GM12878 (cell line): ENCODE measurements at regions not wholly inside any gene's neighbourhood (a gene's known extent, or its start where the extent isn't known, plus 50 kb on each side); places are given as distances from the start of the nearest gene placed in this dataset.

ENCODE experiments used
- ATAC-seq: fragments of 200-7000 bp; cut with Tn5 transposase; 3 replicates; pipeline ENCODE4 v1.9.1; 2020; ENCODE audit warnings: mild to moderate bottlenecking, moderate library complexity
- BruUV-seq: library from RNA; stranded (reverse); fragments of 400-500 nt; replicated peaks from 2 replicates; lab custom pipeline; 2021; lab: Mats Ljungman, UMichigan
- CTCF ChIA-PET: fragments of 300-600 bp; sonication (Branson Sonifier 250); formaldehyde crosslinking; extraction: SDS; loops from one replicate; lab custom pipeline; 2021; ENCODE audit warnings: inconsistent platforms; lab: Yijun Ruan, JAX
- POLR2A ChIA-PET: fragments of 350-600 bp; formaldehyde crosslinking; extraction: SDS; loops from one replicate; lab custom pipeline; 2021; ENCODE audit warnings: inconsistent platforms; lab: Charles Lee
- RAD21 ChIA-PET: fragments of 300-600 bp; sonication (Branson Sonifier 250); formaldehyde crosslinking; loops from one replicate; lab custom pipeline; 2023; ENCODE audit warnings: antibody characterized with exemption; ENCODE audit not compliant: unreplicated experiment; lab: Charles Lee
- SMC1A ChIA-PET: fragments of 300-600 bp; sonication (Branson Sonifier 250); formaldehyde crosslinking; loops from one replicate; lab custom pipeline; 2023; ENCODE audit not compliant: unreplicated experiment, uncharacterized antibody; lab: Charles Lee
- DNase-seq: peaks from one replicate; pipeline ENCODE4 v3.0.0-alpha.2; 2011; ENCODE audit warnings: low read depth, low spot score
- FAIRE-seq: peaks from 3 replicates; lab custom pipeline; 2011; peaks lifted over from hg19 to GRCh38; lab: Jason Lieb, UNC
- H2AFZ ChIP-seq: 2 replicates; pipeline ENCODE4 v1.6.0; 2011; ENCODE audit warnings: low read depth, low read length, control low read depth; ENCODE audit not compliant: control insufficient read depth
- H3K27ac ChIP-seq: 2 replicates; pipeline ENCODE4 v1.5.1; 2011; ENCODE audit warnings: control low read depth; ENCODE audit not compliant: control insufficient read depth, insufficient read depth
- H3K27me3 ChIP-seq, 2 experiments: replicated peaks in 1 of 2; 2 replicates each; pipeline versions ENCODE4 v1.6.0 to v1.6.1; 2011; ENCODE audit warnings: low read length in 1 of 2; ENCODE audit not compliant: control insufficient read depth in 2 of 2, insufficient read depth in 2 of 2
- H3K36me3 ChIP-seq, 2 experiments: 2 replicates each; pipeline ENCODE4 v1.5.1; 2011; ENCODE audit warnings: low read length in 1 of 2; ENCODE audit not compliant: control insufficient read depth in 2 of 2, insufficient read depth in 2 of 2
- H3K4me1 ChIP-seq: 2 replicates; pipeline ENCODE4 v1.6.1; 2011; ENCODE audit warnings: mild to moderate bottlenecking, low read length, moderate library complexity, mixed read lengths; ENCODE audit not compliant: control insufficient read depth, insufficient read depth
- H3K4me2 ChIP-seq: 2 replicates; pipeline ENCODE4 v1.6.0; 2011; ENCODE audit warnings: control low read depth; ENCODE audit not compliant: control insufficient read depth, insufficient read depth
- H3K4me3 ChIP-seq: fragments of 200-600 bp; sonication (generic); 2 replicates; pipeline ENCODE4 v1.5.1; 2016
- H3K79me2 ChIP-seq: 2 replicates; pipeline ENCODE4 v1.6.0; 2011; ENCODE audit warnings: low read length; ENCODE audit not compliant: control insufficient read depth, insufficient read depth
- H3K9ac ChIP-seq: 2 replicates; pipeline ENCODE4 v1.8.0; 2011; ENCODE audit warnings: low read length, control low read depth, mixed read lengths; ENCODE audit not compliant: control insufficient read depth, insufficient read depth
- H3K9me3 ChIP-seq: replicated peaks from 3 replicates; pipeline ENCODE4 v1.5.1; 2011; ENCODE audit warnings: mild to moderate bottlenecking, low read length; ENCODE audit not compliant: control insufficient read depth, insufficient read depth
- H4K20me1 ChIP-seq: 2 replicates; pipeline ENCODE4 v1.6.0; 2011; ENCODE audit not compliant: control insufficient read depth, insufficient read depth
- BRCA1 ChIP-seq: IDR thresholded peaks from 2 replicates; pipeline ENCODE4 v1.6.1; 2011; ENCODE audit warnings: low read depth, low read length, improper control_type of control experiment
- HDAC2 ChIP-seq: fragments of 200-600 bp; sonication (generic); IDR thresholded peaks from 2 replicates; pipeline ENCODE4 v1.6.1; 2017
- SMC3 ChIP-seq: IDR thresholded peaks from 2 replicates; pipeline ENCODE4 v1.6.1; 2011; ENCODE audit warnings: low read length, improper control_type of control experiment, borderline replicate concordance
- TCF12 ChIP-seq: IDR thresholded peaks from 2 replicates; pipeline ENCODE4 v1.6.1; 2011; ENCODE audit warnings: low read depth, mild to moderate bottlenecking, low read length
- YBX1 ChIP-seq: fragments of 450-650 bp; IDR thresholded peaks from 2 replicates; pipeline ENCODE4 v1.6.1; 2016; ENCODE audit warnings: antibody characterized with exemption
- WGBS: methylation state at CpG from one replicate; pipeline ENCODE4 v1.1.6; 2016; ENCODE audit warnings: low lambda C conversion rate; ENCODE audit not compliant: insufficient replicate concordance, insufficient coverage; ENCODE audit errors: missing lambda C conversion rate; 5-methylcytosine and 5-hydroxymethylcytosine counted together
- in situ Hi-C: fragments of 300-500 bp; cut with MboI; formaldehyde crosslinking; loops from 9 replicates; pipeline ENCODE4 v1.14.3; 2018; ENCODE audit warnings: mixed read lengths
- intact Hi-C: fragments of 100-400 bp; cut with micrococcal nuclease; formaldehyde crosslinking; loops from one replicate; pipeline ENCODE4 v1.14.2; 2022; ENCODE audit not compliant: unreplicated experiment
- TF ChIP-seq, protein P1 (sequence below): fragments of 450-650 bp; IDR thresholded peaks from 2 replicates; pipeline ENCODE4 v1.6.1; 2017; ENCODE audit warnings: mild to moderate bottlenecking, moderate library complexity

DNA sequence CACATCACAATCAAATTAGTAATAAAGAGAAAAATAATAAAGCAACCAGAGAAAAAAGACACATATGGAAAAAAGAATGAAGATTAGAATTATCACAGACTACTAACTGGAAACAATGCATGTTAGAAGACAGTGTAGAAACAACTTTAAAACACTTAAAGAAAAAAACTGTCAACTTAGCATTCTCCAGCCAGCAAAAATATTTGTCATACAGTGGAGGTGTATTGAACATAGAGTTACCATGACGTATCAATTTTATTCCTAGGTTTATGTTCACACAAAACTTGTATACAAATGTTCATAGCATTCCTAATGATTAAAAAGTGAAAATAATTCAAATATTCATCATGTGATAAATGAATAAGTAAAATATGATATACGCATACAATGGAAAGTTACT lies 61.5 kb upstream of the ADAM23 start:
- DNase-seq (no peak), FAIRE-seq (no peak), ATAC-seq (no peak)
- ChIA-PET POLR2A (no interaction called here), CTCF (interaction anchor here (0.5 kb wide), 1 partner anchor 29 kb away, joined by 4 read pairs; no protein-coding TSS in a partner anchor), SMC1A (interaction anchor here (1.0 kb wide), 1 partner anchor 10 kb away, joined by 3 read pairs; no protein-coding TSS in a partner anchor), RAD21 (no interaction called here)
- Histone ChIP-seq H3K4me2 (no peak overlapping the region), H3K27ac (no peak overlapping the region), H3K27me3 (no peaks in the 10 kb centered on the region), H3K9me3 (no peaks in the 10 kb centered on the region), H3K9ac (no peak overlapping the region), H3K4me1 (no peaks in the 10 kb centered on the region), H3K79me2 (no peaks in the 10 kb centered on the region), H3K4me3 (no peak overlapping the region), H3K36me3 (no peaks in the 10 kb centered on the region), H2AFZ (no peak overlapping the region), H4K20me1 (no peaks in the 10 kb centered on the region)
- 91% methylated on average over 2 of the region's 2 CpGs for WGBS
- intact Hi-C loops: no loop called here
- in situ Hi-C loops: no loop called here
- TF ChIP-seq TCF12: no peak
- TF ChIP-seq BRCA1: no peak
- TF ChIP-seq HDAC2: no peak
- no peak for TF ChIP-seq SMC3
- TF ChIP-seq YBX1: no peak
- TF ChIP-seq, protein P1, sequence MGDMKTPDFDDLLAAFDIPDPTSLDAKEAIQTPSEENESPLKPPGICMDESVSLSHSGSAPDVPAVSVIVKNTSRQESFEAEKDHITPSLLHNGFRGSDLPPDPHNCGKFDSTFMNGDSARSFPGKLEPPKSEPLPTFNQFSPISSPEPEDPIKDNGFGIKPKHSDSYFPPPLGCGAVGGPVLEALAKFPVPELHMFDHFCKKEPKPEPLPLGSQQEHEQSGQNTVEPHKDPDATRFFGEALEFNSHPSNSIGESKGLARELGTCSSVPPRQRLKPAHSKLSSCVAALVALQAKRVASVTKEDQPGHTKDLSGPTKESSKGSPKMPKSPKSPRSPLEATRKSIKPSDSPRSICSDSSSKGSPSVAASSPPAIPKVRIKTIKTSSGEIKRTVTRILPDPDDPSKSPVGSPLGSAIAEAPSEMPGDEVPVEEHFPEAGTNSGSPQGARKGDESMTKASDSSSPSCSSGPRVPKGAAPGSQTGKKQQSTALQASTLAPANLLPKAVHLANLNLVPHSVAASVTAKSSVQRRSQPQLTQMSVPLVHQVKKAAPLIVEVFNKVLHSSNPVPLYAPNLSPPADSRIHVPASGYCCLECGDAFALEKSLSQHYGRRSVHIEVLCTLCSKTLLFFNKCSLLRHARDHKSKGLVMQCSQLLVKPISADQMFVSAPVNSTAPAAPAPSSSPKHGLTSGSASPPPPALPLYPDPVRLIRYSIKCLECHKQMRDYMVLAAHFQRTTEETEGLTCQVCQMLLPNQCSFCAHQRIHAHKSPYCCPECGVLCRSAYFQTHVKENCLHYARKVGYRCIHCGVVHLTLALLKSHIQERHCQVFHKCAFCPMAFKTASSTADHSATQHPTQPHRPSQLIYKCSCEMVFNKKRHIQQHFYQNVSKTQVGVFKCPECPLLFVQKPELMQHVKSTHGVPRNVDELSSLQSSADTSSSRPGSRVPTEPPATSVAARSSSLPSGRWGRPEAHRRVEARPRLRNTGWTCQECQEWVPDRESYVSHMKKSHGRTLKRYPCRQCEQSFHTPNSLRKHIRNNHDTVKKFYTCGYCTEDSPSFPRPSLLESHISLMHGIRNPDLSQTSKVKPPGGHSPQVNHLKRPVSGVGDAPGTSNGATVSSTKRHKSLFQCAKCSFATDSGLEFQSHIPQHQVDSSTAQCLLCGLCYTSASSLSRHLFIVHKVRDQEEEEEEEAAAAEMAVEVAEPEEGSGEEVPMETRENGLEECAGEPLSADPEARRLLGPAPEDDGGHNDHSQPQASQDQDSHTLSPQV: no peak
- BruUV-seq: no TSS peak
